MCF 10A (cell line): ENCODE measurements at regions not wholly inside any gene's neighbourhood (a gene's known extent, or its start where the extent isn't known, plus 50 kb on each side); places are given as distances from the start of the nearest gene placed in this dataset.

ENCODE experiments used
- BruUV-seq: library from RNA; stranded (reverse); fragments of 400-500 nt; replicated peaks from 2 replicates; lab custom pipeline; 2021; lab: Mats Ljungman, UMichigan
- CTCF ChIA-PET: fragments of 300-600 bp; sonication (Branson Sonifier 250); formaldehyde crosslinking; extraction: SDS; loops from one replicate; lab custom pipeline; 2021; ENCODE audit warnings: antibody characterized with exemption, inconsistent platforms; lab: Yijun Ruan, JAX
- POLR2A ChIA-PET: fragments of 300-600, 350-650 bp; sonication (Branson Sonifier 250); formaldehyde crosslinking; extraction: SDS; loops from one replicate; lab custom pipeline; 2020; ENCODE audit warnings: antibody characterized with exemption, inconsistent platforms; lab: Yijun Ruan, JAX
- DNase-seq: peaks from one replicate; pipeline ENCODE4 v3.0.0-alpha.2; 2018; ENCODE audit not compliant: unreplicated experiment
- H3K27ac Mint-ChIP-seq: one replicate; pipeline ENCODE4 v1.8.0; 2022; ENCODE audit warnings: mild to moderate bottlenecking, low read depth, mixed read lengths; ENCODE audit not compliant: unreplicated experiment
- H3K27me3 Mint-ChIP-seq: one replicate; pipeline ENCODE4 v1.8.0; 2022; ENCODE audit warnings: mixed read lengths; ENCODE audit not compliant: insufficient read depth, unreplicated experiment
- H3K36me3 Mint-ChIP-seq: one replicate; pipeline ENCODE4 v1.8.0; 2022; ENCODE audit warnings: mild to moderate bottlenecking, moderate library complexity, mixed read lengths; ENCODE audit not compliant: insufficient read depth, unreplicated experiment
- H3K4me1 Mint-ChIP-seq: one replicate; pipeline ENCODE4 v1.8.0; 2022; ENCODE audit warnings: mixed read lengths; ENCODE audit not compliant: insufficient read depth, unreplicated experiment
- H3K4me3 Mint-ChIP-seq: one replicate; pipeline ENCODE4 v1.8.0; 2022; ENCODE audit warnings: mild to moderate bottlenecking, moderate library complexity, mixed read lengths; ENCODE audit not compliant: unreplicated experiment
- H3K9me3 Mint-ChIP-seq: one replicate; pipeline ENCODE4 v1.8.0; 2022; ENCODE audit warnings: mixed read lengths; ENCODE audit not compliant: unreplicated experiment
- intact Hi-C: fragments of 100-400 bp; cut with micrococcal nuclease; formaldehyde crosslinking; loops from 2 replicates; pipeline ENCODE4 v1.14.1; 2022
- TF ChIP-seq, protein P1 (sequence below): fragments of 200-600 bp; IDR thresholded peaks from one replicate; pipeline ENCODE4 v1.8.0; 2022; ENCODE audit warnings: antibody characterized with exemption, mild to moderate bottlenecking; ENCODE audit not compliant: unreplicated experiment

DNA sequence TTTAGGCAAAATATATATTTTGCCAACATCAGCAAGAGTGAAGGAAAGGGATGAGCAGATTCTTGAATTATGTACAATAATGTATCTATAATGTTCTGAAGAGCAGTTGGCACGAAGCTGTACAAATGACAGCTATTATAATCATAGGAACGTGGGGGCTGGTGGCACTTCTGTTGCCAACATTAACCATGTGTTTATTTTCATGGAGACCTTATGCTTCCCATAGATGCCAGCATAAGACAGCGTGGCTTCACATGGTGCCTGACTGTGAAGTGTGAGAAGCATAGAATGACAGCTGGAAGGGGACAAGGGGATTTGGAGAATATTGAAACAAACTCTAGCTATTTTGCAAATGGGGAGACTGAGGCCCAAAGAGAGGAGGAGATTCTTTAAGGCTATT is 52.6 kb upstream of the ATP10B start:
- Mint-ChIP-seq H3K4me1 (no peaks in the 10 kb centered on the region), H3K4me3 (no peak overlapping the region), H3K27ac (no peak overlapping the region), H3K36me3 (no peaks in the 10 kb centered on the region), H3K27me3 (no peaks in the 10 kb centered on the region), H3K9me3 (no peaks in the 10 kb centered on the region)
- ChIA-PET CTCF (interaction anchor here (1.1 kb wide), 1 partner anchor 15 kb away, joined by 3 read pairs; no protein-coding TSS in a partner anchor), POLR2A (interaction anchor here (0.7 to 0.8 kb wide), 2 partner anchors 15 to 117 kb away, joined by 3 to 4 read pairs; no protein-coding TSS in a partner anchor)
- BruUV-seq = no TSS peak
- TF ChIP-seq, protein P1, sequence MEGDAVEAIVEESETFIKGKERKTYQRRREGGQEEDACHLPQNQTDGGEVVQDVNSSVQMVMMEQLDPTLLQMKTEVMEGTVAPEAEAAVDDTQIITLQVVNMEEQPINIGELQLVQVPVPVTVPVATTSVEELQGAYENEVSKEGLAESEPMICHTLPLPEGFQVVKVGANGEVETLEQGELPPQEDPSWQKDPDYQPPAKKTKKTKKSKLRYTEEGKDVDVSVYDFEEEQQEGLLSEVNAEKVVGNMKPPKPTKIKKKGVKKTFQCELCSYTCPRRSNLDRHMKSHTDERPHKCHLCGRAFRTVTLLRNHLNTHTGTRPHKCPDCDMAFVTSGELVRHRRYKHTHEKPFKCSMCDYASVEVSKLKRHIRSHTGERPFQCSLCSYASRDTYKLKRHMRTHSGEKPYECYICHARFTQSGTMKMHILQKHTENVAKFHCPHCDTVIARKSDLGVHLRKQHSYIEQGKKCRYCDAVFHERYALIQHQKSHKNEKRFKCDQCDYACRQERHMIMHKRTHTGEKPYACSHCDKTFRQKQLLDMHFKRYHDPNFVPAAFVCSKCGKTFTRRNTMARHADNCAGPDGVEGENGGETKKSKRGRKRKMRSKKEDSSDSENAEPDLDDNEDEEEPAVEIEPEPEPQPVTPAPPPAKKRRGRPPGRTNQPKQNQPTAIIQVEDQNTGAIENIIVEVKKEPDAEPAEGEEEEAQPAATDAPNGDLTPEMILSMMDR = no peak
- intact Hi-C loops = no loop called here
- DNase-seq = no peak

DNA sequence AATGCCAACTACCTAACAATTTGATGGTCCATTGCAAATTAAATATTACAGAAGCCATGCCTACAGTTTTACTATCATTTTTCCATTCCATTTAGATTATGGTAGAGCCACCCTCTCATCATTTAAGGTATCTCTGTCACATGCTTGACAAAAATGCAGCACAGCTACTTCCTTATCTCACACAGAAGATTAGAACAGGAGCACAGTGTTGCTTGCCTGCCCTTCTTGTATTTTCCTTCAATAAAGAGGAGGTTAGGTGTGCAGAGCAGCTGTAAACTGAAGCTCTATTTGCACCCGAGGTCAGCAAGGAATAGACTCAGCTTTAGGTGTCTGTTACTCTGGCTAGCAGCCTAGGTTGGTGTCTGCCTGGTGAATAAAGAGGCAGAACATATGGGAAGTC is 51.5 kb upstream of the ATP10B start:
- DNase-seq = no peak
- Mint-ChIP-seq H3K4me1 (no peaks in the 10 kb centered on the region), H3K9me3 (no peaks in the 10 kb centered on the region), H3K27me3 (no peaks in the 10 kb centered on the region), H3K4me3 (no peak overlapping the region), H3K27ac (no peak overlapping the region), H3K36me3 (no peaks in the 10 kb centered on the region)
- CTCF ChIA-PET = interaction anchor here (0.6 to 1.5 kb wide), 5 partner anchors 10 to 813 kb away, joined by 3 to 4 read pairs (median 3); no protein-coding TSS in a partner anchor
- no TSS peak for BruUV-seq
- TF ChIP-seq, protein P1 = no peak
- POLR2A ChIA-PET = no interaction called here
- intact Hi-C loops = no loop called here

DNA sequence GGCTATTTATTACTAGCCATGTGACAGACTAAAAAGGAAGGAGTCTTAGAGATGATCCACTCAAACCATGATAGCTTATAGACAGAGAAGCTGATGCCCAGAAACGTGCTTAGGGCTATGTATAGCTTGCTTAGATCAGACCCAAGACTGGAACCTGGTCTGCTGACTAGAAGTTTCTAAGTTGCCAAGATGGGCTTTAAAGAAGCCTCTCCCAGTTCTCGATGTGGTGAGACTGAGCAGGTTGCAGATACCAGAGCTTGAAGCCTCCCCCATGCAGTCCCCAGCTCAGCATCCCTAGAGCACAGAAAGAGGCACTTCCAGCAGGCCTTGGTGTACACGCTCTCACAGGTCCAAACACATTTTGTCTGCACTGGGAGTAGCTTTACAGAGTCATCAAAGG is 51.1 kb upstream of the ATP10B start:
- intact Hi-C loops = no loop called here
- no TSS peak for BruUV-seq
- POLR2A ChIA-PET = interaction anchor here (0.6 kb wide), 1 partner anchor 163 kb away, joined by 3 read pairs; no protein-coding TSS in a partner anchor

More for the DNA sequence above, 51.1 kb upstream of the ATP10B start:
- DNase-seq = no peak
- CTCF ChIA-PET = interaction anchor here (0.6 to 1.5 kb wide), 5 partner anchors 10 to 813 kb away, joined by 3 to 4 read pairs (median 4); no protein-coding TSS in a partner anchor
- H3K9me3 Mint-ChIP-seq = no peaks in the 10 kb centered on the region
- H3K27ac Mint-ChIP-seq = no peak overlapping the region
- no peaks in the 10 kb centered on the region for H3K36me3 Mint-ChIP-seq
- TF ChIP-seq, protein P1 = no peak
- H3K4me1 Mint-ChIP-seq = no peaks in the 10 kb centered on the region
- H3K4me3 Mint-ChIP-seq = no peak overlapping the region
- H3K27me3 Mint-ChIP-seq = no peaks in the 10 kb centered on the region
